ENCODE measurements at regions not wholly inside any gene's neighbourhood (a gene's known extent, or its start where the extent isn't known, plus 50 kb on each side); places are given as distances from the start of the nearest gene placed in this dataset.

- DNase-seq (ENCODE audit: low read depth, low spot score) = no peak
- TF ChIP-seq CTCF (IDR thresholded peaks at IDR 0.05; ENCODE audit: low read depth, low read length) = no peak
- ChIA-PET POLR2A (no interaction called here), CTCF (no interaction called here)
- H3K9me3 ChIP-seq (ENCODE audit: control insufficient read depth, insufficient read depth, low read length) = no peaks in the 10 kb centered on the region
- no peak overlapping the region for H3K4me3 ChIP-seq (ENCODE audit: low read depth, low read length)
- no peak overlapping the region for H3K27ac ChIP-seq (ENCODE audit: low read depth, low read length)
- no peaks in the 10 kb centered on the region for H3K27me3 ChIP-seq (ENCODE audit: control insufficient read depth, insufficient read depth, low read length)
Measured at GRCh38 chr16:55233464-55233863, 90.5 kb upstream of the IRX6 start.

GRCh38 chr16:55236655-55237054 lies 87.3 kb upstream of the IRX6 start:
- no peaks in the 10 kb centered on the region for H3K9me3 ChIP-seq (ENCODE audit: control insufficient read depth, insufficient read depth, low read length)
- TF ChIP-seq CTCF (IDR thresholded peaks at IDR 0.05; ENCODE audit: low read depth, low read length) = no peak
- ChIA-PET POLR2A (no interaction called here), CTCF (no interaction called here)
- no peaks in the 10 kb centered on the region for H3K27me3 ChIP-seq (ENCODE audit: control insufficient read depth, insufficient read depth, low read length)
- DNase-seq (ENCODE audit: low read depth, low spot score) = no peak
- H3K27ac ChIP-seq (ENCODE audit: low read depth, low read length) = no peak overlapping the region
- no peak overlapping the region for H3K4me3 ChIP-seq (ENCODE audit: low read depth, low read length)

GRCh38 chr16:55239723-55240122 lies 84.3 kb upstream of the IRX6 start:
- H3K9me3 ChIP-seq (ENCODE audit: control insufficient read depth, insufficient read depth, low read length) = no peaks in the 10 kb centered on the region
- TF ChIP-seq CTCF (IDR thresholded peaks at IDR 0.05; ENCODE audit: low read depth, low read length) = no peak
- ChIA-PET CTCF (no interaction called here), POLR2A (no interaction called here)
- DNase-seq (ENCODE audit: low read depth, low spot score) = no peak
- H3K27me3 ChIP-seq (ENCODE audit: control insufficient read depth, insufficient read depth, low read length) = no peaks in the 10 kb centered on the region
- H3K4me3 ChIP-seq (ENCODE audit: low read depth, low read length) = no peak overlapping the region
- no peak overlapping the region for H3K27ac ChIP-seq (ENCODE audit: low read depth, low read length)

- no peak for TF ChIP-seq CTCF (IDR thresholded peaks at IDR 0.05; ENCODE audit: low read depth, low read length)
Measured at GRCh38 chr16:55240888-55241287, 83.1 kb upstream of the IRX6 start.

GRCh38 chr16:55242667-55243066 lies 81.3 kb upstream of the IRX6 start:
- Histone ChIP-seq H3K9me3 (ENCODE audit: control insufficient read depth, insufficient read depth, low read length) (no peaks in the 10 kb centered on the region), H3K4me3 (ENCODE audit: low read depth, low read length) (no peak overlapping the region), H3K27ac (ENCODE audit: low read depth, low read length) (no peak overlapping the region), H3K27me3 (ENCODE audit: control insufficient read depth, insufficient read depth, low read length) (no peaks in the 10 kb centered on the region)
- ChIA-PET CTCF (no interaction called here), POLR2A (no interaction called here)
- no peak for TF ChIP-seq CTCF (IDR thresholded peaks at IDR 0.05; ENCODE audit: low read depth, low read length)
- no peak for DNase-seq (ENCODE audit: low read depth, low spot score)

More at GRCh38 chr16:55240888-55241287, 83.1 kb upstream of the IRX6 start:
- H3K4me3 ChIP-seq (ENCODE audit: low read depth, low read length) = no peak overlapping the region
- H3K27ac ChIP-seq (ENCODE audit: low read depth, low read length) = no peak overlapping the region
- no peaks in the 10 kb centered on the region for H3K27me3 ChIP-seq (ENCODE audit: control insufficient read depth, insufficient read depth, low read length)
- CTCF ChIA-PET = no interaction called here
- DNase-seq (ENCODE audit: low read depth, low spot score) = no peak
- POLR2A ChIA-PET = no interaction called here
- H3K9me3 ChIP-seq (ENCODE audit: control insufficient read depth, insufficient read depth, low read length) = no peaks in the 10 kb centered on the region
